T-helper 2 cell treated with Interferon-gamma antibody and Interleukin-4, amounts not matched to agents 100 ng/mL and 5 ng/mL, for 36 hours (primary cell): ENCODE measurements at regions not wholly inside any gene's neighbourhood (a gene's known extent, or its start where the extent isn't known, plus 50 kb on each side); places are given as distances from the start of the nearest gene placed in this dataset.

Experiments
- intact Hi-C: fragments of 100-400 bp; cut with micrococcal nuclease; formaldehyde crosslinking; loops from one replicate; pipeline ENCODE4 v1.15.1; 2023

DNA sequence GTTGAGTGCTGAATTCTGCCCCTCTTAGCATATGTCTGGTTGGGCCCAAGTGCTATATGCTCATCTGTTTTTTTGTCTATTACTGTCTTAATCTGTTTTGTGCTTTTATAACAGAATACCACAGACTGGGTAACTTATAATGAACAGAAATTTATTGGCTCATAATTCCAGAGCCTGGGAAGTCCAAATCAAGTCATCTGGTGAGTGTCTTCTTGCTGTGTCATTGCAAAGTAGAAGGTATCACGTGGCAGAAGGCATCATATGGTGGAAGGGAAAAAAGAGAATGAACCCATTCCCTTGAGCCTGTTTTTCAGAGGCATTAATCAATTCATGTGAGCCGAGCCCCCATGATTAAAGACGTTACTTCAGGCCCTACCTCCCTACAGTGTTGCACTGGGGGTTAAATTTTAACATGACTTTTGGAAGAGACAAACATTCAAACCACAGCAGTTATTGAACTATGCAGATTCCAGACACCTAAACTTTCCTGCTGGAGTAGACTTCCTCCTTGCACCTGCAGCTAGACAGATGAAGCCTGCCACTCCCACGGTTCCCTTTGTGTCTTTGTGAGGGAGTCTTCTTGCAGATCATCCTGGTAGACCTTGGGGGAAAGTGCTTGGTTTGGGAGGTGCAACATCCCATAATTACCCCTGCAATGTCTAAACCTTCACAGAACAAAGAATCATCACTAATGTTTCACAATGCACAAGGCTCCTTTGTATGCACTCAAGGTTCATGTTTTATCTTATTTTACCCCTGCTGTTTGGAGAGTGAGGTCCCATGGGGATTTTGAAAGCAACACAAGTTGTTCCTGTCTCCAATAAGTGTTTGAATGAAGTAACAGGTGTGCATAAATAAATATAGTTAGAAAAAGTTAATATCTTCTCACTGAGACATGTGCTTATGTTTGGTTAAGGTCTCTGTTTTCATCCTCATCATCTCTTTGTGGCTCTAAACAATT lies 64.7 kb upstream of the XCR1 start:
- intact Hi-C loops = no loop called here

DNA sequence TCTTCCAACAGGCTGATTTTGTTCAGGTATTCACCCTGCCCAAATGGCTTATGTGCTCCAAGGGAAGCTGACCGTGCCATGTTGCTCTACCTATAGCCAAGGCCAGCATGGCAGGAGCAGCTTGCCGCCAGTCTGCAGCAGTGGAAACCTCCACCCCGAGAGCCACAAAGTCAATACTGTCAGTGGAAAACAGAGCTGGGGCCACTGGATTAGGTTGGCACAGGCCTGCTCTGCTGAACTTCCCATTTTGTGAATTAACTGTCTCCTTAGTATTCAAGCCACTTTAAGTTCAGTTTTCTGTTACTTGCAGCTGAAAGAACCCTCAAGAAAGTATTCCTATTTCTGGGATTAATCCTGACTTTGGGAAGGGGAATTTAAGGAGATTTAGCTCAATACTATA lies 63.8 kb upstream of the XCR1 start:
- intact Hi-C loops = no loop called here

DNA sequence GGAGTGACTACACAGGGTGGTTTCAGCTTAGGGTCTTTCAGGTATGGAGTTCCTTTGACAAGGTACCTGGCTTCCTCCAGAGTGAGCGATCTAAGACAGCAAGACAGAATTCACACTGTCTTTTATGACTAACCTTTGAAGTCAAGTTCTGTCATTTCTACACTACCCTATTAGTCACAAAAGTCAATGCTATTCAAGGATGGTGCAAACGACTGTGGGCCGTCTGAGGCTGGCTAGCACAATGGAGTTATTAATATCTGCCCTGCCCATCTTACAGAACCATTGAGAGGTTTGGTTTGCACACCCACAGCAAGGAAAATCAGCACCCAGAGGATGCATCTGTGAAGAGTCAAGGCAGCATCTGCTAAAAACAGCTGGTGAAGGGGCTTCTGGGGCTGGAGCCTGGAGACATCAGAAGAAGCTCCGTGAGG lies 62.9 kb upstream of the XCR1 start:
- intact Hi-C loops = no loop called here

DNA sequence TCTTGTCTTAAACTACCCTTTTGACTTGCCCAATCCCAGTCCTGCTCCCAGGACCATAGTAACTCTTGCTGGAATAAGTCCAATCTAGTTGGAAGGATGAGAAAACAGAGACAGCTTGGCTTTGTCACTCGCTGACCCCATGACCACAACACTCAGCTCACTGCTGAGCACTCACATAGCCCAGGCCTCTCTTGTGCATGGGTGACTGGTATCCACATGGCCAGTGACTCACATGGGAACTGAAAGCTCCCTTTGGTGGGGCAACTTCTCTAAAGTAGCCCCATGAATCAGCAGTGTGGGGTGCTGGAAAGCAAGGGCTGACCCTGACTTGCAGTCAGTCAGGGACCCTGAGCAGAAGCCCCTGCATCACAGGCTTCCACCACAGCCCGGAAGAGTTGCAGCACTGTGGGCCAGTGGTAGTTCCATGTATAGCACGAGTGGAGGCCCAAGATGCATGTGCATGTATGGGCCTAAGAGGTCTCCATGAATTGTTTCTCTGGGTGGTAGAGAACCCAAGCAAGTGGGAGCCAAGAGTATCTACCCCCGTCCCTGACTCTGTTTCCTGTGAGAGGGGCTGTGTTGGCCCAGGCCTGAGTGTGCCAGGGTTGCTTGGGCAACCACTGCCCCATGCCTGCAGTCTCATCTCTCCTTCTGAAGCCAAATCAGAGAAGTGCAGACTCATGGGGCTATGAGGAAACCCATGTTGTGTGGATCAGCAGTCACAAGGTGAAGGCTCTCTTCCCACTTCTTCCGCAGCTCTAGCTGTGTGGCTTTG lies 62.1 kb upstream of the XCR1 start:
- intact Hi-C loops = loop anchor here (5.0 kb wide), 1 partner anchor 353 kb away; no protein-coding TSS in a partner anchor

DNA sequence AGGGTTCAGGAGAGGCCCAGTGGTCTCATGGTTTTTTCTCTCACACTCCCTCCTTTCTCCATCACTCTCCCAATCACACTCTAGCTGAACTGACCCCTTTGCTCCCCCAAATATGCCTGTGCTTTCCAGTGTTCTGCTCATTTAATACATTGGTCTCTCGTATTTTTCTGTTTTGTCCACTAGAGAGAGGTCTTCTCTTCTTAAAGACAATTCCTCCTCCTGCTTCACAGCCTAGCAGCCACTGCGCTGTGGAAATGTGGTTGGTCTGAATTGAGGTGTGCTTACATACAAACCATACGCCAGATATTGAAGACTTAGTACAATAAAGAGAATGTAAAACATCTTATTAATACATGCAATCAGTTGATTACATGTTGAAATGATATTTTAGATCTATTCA lies 60.6 kb upstream of the XCR1 start:
- intact Hi-C loops = loop anchor here (5.0 kb wide), 1 partner anchor 354 kb away; no protein-coding TSS in a partner anchor

DNA sequence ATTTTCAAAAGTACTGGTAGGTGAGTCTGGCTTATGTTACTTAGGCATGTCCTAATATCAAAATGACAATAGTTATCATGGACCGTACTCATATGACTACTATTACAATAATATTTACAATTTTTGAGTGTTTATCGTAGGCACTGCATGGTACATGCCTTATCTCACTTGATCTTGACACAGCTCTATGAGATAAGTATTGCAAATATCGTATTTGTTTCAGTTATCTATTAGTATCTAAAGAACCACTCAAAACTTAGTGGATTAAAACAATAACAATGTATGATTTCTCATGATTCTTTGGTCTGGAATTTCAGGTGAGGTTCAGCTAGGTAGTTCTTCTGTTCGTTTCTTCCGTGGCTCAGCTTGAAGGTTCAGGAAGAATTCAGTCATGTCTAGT lies 59.7 kb upstream of the XCR1 start:
- intact Hi-C loops = loop anchor here (5.0 kb wide), 1 partner anchor 355 kb away; no protein-coding TSS in a partner anchor

DNA sequence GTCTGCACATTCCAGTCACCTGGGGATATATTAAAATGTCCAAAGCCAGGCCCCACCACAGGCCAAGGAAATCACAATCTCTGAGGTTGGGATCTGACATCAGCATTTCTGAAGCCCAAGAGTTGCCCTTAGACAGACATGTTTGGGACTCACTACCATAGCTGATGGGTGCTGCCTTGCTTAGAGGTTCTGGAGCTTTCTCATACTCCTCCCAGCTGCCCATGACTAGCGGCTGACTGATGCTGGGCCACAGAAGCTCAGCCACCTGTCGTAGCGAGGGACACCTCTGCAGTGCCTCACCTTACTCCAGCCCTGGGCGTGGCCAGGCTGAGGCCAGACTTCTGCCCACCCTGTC lies 58.8 kb upstream of the XCR1 start:
- intact Hi-C loops = loop anchor here (5.0 kb wide), 1 partner anchor 356 kb away; no protein-coding TSS in a partner anchor

DNA sequence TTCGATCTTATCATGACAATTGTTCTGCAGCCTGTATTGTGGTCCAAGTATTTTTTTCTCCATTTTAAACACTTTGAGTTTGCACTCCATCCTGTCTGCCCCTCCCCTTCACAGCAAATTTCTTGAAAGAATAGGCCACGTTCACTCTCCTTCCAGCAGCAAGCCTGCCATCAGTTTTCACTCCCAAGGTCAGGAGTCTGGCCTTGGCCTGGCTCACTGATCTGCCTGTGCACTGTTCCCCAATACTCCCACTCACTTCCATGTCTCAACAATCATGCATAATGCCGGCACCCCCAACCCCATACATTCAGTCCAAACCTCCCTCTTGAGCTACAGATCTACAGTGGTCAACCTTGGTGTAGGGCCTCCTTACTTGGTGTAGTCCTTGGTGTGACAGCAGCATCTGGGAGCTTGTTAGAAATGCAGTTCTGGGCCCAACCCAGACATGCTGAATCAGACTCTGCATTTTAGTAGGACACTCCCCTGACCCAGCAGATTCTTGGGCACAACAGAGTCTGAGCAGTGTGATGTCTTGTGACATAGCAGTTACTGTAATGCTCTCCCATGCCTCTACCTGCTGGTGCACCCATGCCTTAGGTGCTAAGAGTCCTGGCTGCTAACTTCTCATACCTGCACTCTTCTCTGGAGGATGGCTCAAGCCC lies 58.3 kb upstream of the XCR1 start:
- intact Hi-C loops = loop anchor here (5.0 kb wide), 1 partner anchor 357 kb away; no protein-coding TSS in a partner anchor

DNA sequence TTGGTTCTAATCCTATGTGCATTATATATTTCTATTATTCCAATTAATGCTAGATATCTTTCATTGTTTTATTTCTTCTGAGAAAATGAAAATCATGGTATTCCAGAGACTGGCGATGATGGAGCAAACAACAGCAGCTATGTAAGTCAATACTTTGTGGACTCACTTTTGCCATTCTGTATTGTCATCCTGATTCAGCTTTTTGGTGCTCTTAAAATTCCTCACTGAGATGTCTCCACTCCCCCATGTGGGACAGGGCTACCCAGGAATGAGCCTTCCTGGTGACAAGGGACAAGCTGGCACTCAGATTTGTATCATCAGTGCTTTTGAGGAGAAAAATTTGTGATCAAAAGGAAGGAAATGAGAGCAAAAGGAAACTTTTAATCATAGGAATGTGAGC lies 56.7 kb upstream of the XCR1 start:
- intact Hi-C loops = no loop called here

DNA sequence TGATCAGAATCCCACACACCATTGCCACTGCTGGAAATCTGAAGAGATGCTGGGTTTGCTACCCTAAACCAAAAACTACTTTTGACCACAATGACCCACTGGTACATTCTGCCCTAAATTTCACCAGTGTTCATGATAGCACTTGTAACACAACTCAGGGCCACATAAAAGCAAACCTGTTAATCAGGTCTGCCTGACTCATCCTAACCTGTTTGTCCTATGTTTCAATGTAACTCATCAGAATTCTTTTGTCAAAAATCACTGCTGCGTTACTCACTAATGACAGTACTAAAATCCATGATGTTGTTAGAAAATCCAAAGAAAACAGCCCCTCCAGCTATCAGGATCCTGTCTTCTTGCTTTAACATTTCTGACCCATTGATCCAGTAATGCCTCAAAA lies 55.6 kb upstream of the XCR1 start:
- intact Hi-C loops = no loop called here

DNA sequence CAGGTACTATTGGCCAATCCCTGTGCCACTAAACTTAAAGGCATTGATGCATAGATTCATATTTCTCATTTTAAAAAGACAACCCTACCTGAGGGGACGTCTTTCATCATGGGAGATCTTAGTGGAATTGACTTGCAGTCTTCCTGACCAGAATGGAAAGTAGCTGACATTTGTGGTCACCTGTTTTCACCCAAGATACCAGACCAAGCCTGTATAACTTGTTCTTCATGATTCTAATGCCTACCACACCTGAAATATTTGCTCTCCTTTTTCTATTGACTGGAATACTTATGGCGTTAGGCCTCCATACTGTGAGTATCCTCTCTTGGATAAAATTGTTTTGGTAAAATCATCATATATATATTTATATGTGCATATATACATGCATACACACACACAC lies 54.7 kb upstream of the XCR1 start:
- intact Hi-C loops = no loop called here

DNA sequence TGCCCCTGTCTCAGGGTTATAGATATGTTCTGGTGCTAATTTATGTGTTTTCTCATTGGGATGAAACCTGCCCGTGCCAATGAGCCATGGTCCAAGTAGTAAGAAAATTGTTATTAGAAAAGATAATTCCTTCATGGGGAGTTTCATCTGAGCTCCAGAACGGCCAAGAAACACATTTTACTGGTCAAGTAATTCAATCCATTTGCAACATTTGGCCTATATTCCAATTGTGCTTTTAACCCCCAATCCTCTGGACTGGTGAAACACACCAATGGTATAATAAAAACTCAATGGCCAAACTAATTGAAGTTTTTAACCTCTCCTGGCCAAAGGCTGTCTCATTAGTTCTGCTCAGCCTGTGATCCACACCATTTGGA lies 53.7 kb upstream of the XCR1 start:
- intact Hi-C loops = no loop called here

DNA sequence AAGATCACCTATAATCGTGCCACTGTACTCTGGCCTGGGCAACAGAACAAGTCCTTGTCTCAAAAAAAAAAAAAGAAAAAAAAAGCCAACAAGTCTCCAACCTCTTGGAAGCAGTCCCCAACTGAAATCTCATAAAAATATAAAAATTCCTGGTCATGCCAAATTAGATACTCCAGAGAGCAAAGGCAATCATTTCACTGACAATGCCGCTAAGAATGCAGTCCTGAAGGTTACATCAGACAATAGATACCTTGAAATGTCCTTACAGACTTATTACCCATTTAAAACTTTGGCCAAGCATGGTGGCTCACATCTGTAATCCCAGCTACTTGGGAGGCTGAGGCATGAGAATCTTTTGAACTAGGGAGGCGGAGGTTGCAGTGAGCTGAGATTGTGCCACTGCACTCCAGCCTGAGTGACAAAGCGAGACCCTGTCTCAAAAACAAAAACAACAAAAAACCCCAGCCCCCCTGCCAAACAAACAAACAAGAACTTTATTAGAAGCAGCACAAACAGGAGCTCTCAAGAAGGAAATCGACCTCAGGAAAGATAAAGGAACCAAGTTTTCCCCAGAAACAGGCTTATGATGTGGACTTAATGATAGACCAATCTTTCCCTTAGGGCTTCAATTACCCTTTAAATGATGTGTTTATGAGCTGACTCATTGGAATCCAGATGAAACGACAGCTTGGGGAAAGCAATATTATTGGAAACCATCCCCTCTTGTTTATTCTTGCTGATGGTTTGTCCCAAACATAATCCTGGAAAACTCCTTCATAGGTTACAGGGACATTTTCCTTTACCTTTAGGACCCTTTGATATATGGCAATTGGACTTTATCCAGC lies 53.1 kb upstream of the XCR1 start:
- intact Hi-C loops = no loop called here

DNA sequence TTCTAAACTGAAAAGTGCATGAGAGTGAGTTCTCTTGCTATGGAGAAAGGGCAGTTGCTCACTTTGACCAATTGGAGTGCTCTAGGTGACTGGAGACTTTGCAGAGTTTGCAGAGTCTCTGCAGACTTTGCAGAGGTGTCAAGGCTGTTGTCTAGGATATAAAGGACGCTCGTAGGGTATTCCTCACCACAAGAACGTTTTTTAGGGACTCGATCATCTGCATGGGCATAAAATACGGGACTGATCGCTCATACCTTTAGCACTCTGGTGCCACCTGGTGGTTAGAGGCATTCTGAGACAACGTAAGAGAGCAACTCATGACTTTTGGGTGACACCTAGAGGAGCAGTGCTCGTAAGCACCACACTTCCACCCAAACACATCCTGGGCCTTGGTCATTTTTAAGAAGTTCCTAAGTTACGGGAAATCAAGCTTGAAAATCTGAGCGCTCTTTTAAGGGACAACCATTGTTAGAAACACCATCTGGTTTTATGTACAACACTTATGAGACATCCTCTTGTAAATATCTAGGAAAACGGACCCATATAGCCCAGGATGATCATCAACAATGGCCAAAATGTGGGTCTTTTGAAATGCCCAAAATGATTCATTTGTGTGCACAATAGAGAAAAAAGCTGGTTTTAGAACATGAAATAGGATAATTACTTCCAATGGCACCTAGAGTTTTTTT lies 51.6 kb upstream of the XCR1 start:
- intact Hi-C loops = loop anchor here (1.0 to 10.0 kb wide), 5 partner anchors 141 to 1044 kb away; no protein-coding TSS in a partner anchor
